Right atrium auricular region (tissue), 2 donors: ENCODE measurements at regions not wholly inside any gene's neighbourhood (a gene's known extent, or its start where the extent isn't known, plus 50 kb on each side); places are given as distances from the start of the nearest gene placed in this dataset.

ENCODE experiments used
- DNase-seq: peaks from one replicate; pipeline ENCODE4 v3.0.0-alpha.2; 2019; ENCODE audit warnings: low spot score
- H3K27ac ChIP-seq, 2 donors: fragments of 200-600 bp; sonication (generic); 1 replicate in 1 of 2; 2 replicates in 1 of 2; pipeline ENCODE4 v1.5.1; 2016 to 2019
- H3K27me3 ChIP-seq, 2 donors: fragments of 200-600 bp; sonication (generic); one replicate each; pipeline versions ENCODE4 v1.5.1 to v1.6.0; 2017 to 2019
- H3K36me3 ChIP-seq: fragments of 200-600 bp; sonication (generic); one replicate; pipeline ENCODE4 v1.5.1; 2016
- H3K4me1 ChIP-seq, 2 donors: fragments of 200-600 bp; sonication (generic); one replicate each; pipeline versions ENCODE4 v1.5.1 to v1.6.0; 2017 to 2019
- H3K4me3 ChIP-seq, 2 donors: fragments of 200-600 bp; sonication (generic); 1 replicate in 1 of 2; 2 replicates in 1 of 2; pipeline ENCODE4 v1.5.1; 2017 to 2019; ENCODE audit warnings: mild to moderate bottlenecking in 1 of 2, moderate library complexity in 1 of 2
- H3K9me3 ChIP-seq, 2 donors: fragments of 200-600 bp; sonication (generic); one replicate each; pipeline ENCODE4 v1.5.1; 2019
- CTCF ChIP-seq, 2 donors: fragments of 200-600 bp; sonication (generic); IDR thresholded peaks; one replicate each; pipeline ENCODE4 v1.5.1; 2019; ENCODE audit warnings: antibody characterized with exemption in 2 of 2

GRCh38 chr2:180406687-180407086 is 399.6 kb upstream of the CWC22 start:
- DNase-seq: no peak
- TF ChIP-seq CTCF (IDR thresholded peaks at IDR 0.05): no peak
- H3K27me3 ChIP-seq: no peaks in the 10 kb centered on the region

GRCh38 chr2:180405520-180405919 is 398.4 kb upstream of the CWC22 start:
- DNase-seq: no peak
- Histone ChIP-seq H3K4me3 (no peak overlapping the region), H3K4me1 (no peaks in the 10 kb centered on the region), H3K36me3 (no peaks in the 10 kb centered on the region), H3K27me3 (no peaks in the 10 kb centered on the region), H3K9me3 (no peaks in the 10 kb centered on the region), H3K27ac (no peak overlapping the region)
- no peak for TF ChIP-seq CTCF (IDR thresholded peaks at IDR 0.05)

More at GRCh38 chr2:180406687-180407086, 399.6 kb upstream of the CWC22 start:
- no peak overlapping the region for H3K4me3 ChIP-seq
- H3K27ac ChIP-seq: no peak overlapping the region
- no peaks in the 10 kb centered on the region for H3K36me3 ChIP-seq
- no peaks in the 10 kb centered on the region for H3K4me1 ChIP-seq
- H3K9me3 ChIP-seq: no peaks in the 10 kb centered on the region

- no peak for DNase-seq
- H3K27me3 ChIP-seq: no peaks in the 10 kb centered on the region
- TF ChIP-seq CTCF (IDR thresholded peaks at IDR 0.05): no peak
- peaks cover 0 to 27% of the 10 kb centered on the region in 2 donors for H3K9me3 ChIP-seq
- no peak overlapping the region for H3K4me3 ChIP-seq
- no peaks in the 10 kb centered on the region for H3K4me1 ChIP-seq
- H3K36me3 ChIP-seq: no peaks in the 10 kb centered on the region
- H3K27ac ChIP-seq: no peak overlapping the region
Observed at GRCh38 chr2:180394305-180394704, 387.2 kb upstream of the CWC22 start.

- no peak for TF ChIP-seq CTCF (IDR thresholded peaks at IDR 0.05)
Observed at GRCh38 chr2:180385601-180386201, 378.6 kb upstream of the CWC22 start.

GRCh38 chr2:180376066-180376465 is 369.0 kb upstream of the CWC22 start:
- no peak for DNase-seq
- H3K4me3 ChIP-seq: no peak overlapping the region
- no peaks in the 10 kb centered on the region for H3K4me1 ChIP-seq
- H3K27me3 ChIP-seq: no peaks in the 10 kb centered on the region
- no peaks in the 10 kb centered on the region for H3K36me3 ChIP-seq
- TF ChIP-seq CTCF (IDR thresholded peaks at IDR 0.05): no peak
- no peaks in the 10 kb centered on the region for H3K9me3 ChIP-seq
- no peak overlapping the region for H3K27ac ChIP-seq

More at GRCh38 chr2:180385601-180386201, 378.6 kb upstream of the CWC22 start:
- no peak for DNase-seq
- H3K27me3 ChIP-seq: no peaks in the 10 kb centered on the region
- no peak overlapping the region for H3K4me3 ChIP-seq
- H3K36me3 ChIP-seq: no peaks in the 10 kb centered on the region
- no peaks in the 10 kb centered on the region for H3K4me1 ChIP-seq
- no peak overlapping the region for H3K27ac ChIP-seq
- H3K9me3 ChIP-seq: no peaks in the 10 kb centered on the region
